BE2C (cell line): ENCODE measurements at regions not wholly inside any gene's neighbourhood (a gene's known extent, or its start where the extent isn't known, plus 50 kb on each side); places are given as distances from the start of the nearest gene placed in this dataset.

ENCODE experiments used
- DNase-seq: peaks from one replicate; pipeline ENCODE4 v3.0.0-alpha.2; 2020
- H3K27me3 ChIP-seq: fragments of 250-450 bp; sonication (Bioruptor Pico); 2 replicates; pipeline ENCODE4 v1.5.1; 2020; ENCODE audit warnings: mild to moderate bottlenecking
- H3K36me3 ChIP-seq: fragments of 250-450 bp; sonication (Bioruptor Pico); 2 replicates; pipeline ENCODE4 v1.5.1; 2020; ENCODE audit warnings: mild to moderate bottlenecking
- H3K4me1 ChIP-seq: fragments of 250-450 bp; sonication (Bioruptor Pico); 2 replicates; pipeline ENCODE4 v1.5.1; 2020
- H3K4me3 ChIP-seq: 2 replicates; pipeline ENCODE4 v1.5.1; 2011; ENCODE audit warnings: low read depth, low read length
- H3K9me3 ChIP-seq: fragments of 250-450 bp; sonication (Bioruptor Pico); 2 replicates; pipeline ENCODE4 v1.5.1; 2020
- TF ChIP-seq, protein P1 (sequence below): IDR thresholded peaks from 2 replicates; pipeline ENCODE4 v1.5.1; 2012; ENCODE audit warnings: mild to moderate bottlenecking, low read depth, low read length

DNA sequence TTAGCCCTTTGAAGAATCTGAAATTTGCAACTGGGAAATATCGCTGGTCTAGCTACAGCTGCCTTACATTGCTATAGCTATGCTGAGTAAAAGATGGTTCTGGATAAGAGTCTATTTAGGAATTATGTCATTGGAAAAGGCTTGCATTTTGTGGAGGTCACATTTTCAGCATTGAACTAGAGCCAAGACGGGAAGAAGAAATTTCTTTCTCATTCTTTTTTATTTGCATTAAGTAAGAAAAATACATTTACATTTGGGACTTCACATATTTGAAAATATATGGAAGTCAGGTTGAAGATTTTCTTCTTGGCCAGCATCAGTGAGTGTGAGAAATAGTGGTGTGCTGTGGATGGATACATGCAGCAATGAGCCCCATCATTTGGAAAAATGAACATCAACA lies 291.6 kb downstream of the PTBP2 start:
- Histone ChIP-seq H3K4me3 (no peak overlapping the region), H3K27me3 (no peaks in the 10 kb centered on the region), H3K9me3 (no peaks in the 10 kb centered on the region), H3K4me1 (peaks cover 14% of the 10 kb centered on the region; the same call in 1 of the 2 replicates), H3K36me3 (no peaks in the 10 kb centered on the region)
- no peak for DNase-seq
- TF ChIP-seq, protein P1, sequence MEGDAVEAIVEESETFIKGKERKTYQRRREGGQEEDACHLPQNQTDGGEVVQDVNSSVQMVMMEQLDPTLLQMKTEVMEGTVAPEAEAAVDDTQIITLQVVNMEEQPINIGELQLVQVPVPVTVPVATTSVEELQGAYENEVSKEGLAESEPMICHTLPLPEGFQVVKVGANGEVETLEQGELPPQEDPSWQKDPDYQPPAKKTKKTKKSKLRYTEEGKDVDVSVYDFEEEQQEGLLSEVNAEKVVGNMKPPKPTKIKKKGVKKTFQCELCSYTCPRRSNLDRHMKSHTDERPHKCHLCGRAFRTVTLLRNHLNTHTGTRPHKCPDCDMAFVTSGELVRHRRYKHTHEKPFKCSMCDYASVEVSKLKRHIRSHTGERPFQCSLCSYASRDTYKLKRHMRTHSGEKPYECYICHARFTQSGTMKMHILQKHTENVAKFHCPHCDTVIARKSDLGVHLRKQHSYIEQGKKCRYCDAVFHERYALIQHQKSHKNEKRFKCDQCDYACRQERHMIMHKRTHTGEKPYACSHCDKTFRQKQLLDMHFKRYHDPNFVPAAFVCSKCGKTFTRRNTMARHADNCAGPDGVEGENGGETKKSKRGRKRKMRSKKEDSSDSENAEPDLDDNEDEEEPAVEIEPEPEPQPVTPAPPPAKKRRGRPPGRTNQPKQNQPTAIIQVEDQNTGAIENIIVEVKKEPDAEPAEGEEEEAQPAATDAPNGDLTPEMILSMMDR = no peak

GRCh38 chr1:97013941-97014340 lies 292.4 kb downstream of the PTBP2 start:
- no peak for DNase-seq
- H3K4me3 ChIP-seq = no peak overlapping the region
- H3K9me3 ChIP-seq = no peaks in the 10 kb centered on the region
- TF ChIP-seq, protein P1 = no peak
- H3K27me3 ChIP-seq = no peaks in the 10 kb centered on the region
- no peaks in the 10 kb centered on the region for H3K36me3 ChIP-seq
- H3K4me1 ChIP-seq = peaks cover 14% of the 10 kb centered on the region; the same call in 1 of the 2 replicates

- H3K9me3 ChIP-seq = no peaks in the 10 kb centered on the region
- H3K36me3 ChIP-seq = no peaks in the 10 kb centered on the region
- H3K4me3 ChIP-seq = no peak overlapping the region
- DNase-seq = no peak
- peaks cover 14% of the 10 kb centered on the region; the same call in 1 of the 2 replicates for H3K4me1 ChIP-seq
- TF ChIP-seq, protein P1 = no peak
- no peaks in the 10 kb centered on the region for H3K27me3 ChIP-seq
Measured at GRCh38 chr1:97014426-97014825, 292.8 kb downstream of the PTBP2 start.

GRCh38 chr1:97017895-97018294 lies 296.3 kb downstream of the PTBP2 start:
- Histone ChIP-seq H3K36me3 (no peaks in the 10 kb centered on the region), H3K4me1 (peaks cover 14% of the 10 kb centered on the region; the same call in 1 of the 2 replicates), H3K9me3 (no peaks in the 10 kb centered on the region), H3K27me3 (no peaks in the 10 kb centered on the region), H3K4me3 (no peak overlapping the region)
- TF ChIP-seq, protein P1 = peak; percentile 55
- peak; percentile 55 for DNase-seq
